Endothelial cell of umbilical vein (primary cell): ENCODE measurements at regions not wholly inside any gene's neighbourhood (a gene's known extent, or its start where the extent isn't known, plus 50 kb on each side); places are given as distances from the start of the nearest gene placed in this dataset.

ENCODE experiments used
- BruUV-seq: library from RNA; stranded (reverse); fragments of 400-500 nt; replicated peaks from 2 replicates; lab custom pipeline; 2021; lab: Mats Ljungman, UMichigan
- CTCF ChIA-PET: fragments of 300-600, 350-600 bp; sonication (Branson Sonifier 250); formaldehyde crosslinking; loops from one replicate; lab custom pipeline; 2021; ENCODE audit warnings: antibody characterized with exemption, inconsistent platforms; lab: Charles Lee
- POLR2A ChIA-PET: fragments of 300-600, 350-600 bp; sonication (Branson Sonifier 250); formaldehyde crosslinking; loops from one replicate; lab custom pipeline; 2021; ENCODE audit warnings: antibody characterized with exemption, inconsistent platforms; lab: Charles Lee
- DNase-seq: peaks from one replicate; pipeline ENCODE4 v3.0.0-alpha.2; 2011; ENCODE audit warnings: low read depth, low spot score
- FAIRE-seq: peaks from 2 replicates; lab custom pipeline; 2011; peaks lifted over from hg19 to GRCh38; lab: Jason Lieb, UNC
- H2AFZ ChIP-seq: 2 replicates; pipeline ENCODE4 v1.6.0; 2012; ENCODE audit warnings: low read depth, low read length, control low read depth, inconsistent platforms
- H3K27ac ChIP-seq: 2 replicates; pipeline ENCODE4 v1.5.1; 2011; ENCODE audit warnings: low read depth, mild to moderate bottlenecking, control low read depth, low read length, moderate library complexity; ENCODE audit not compliant: insufficient read depth
- H3K27me3 ChIP-seq, 2 experiments: 2 replicates each; pipeline versions ENCODE4 v1.6.0 to v1.6.1; 2011; ENCODE audit warnings: low read length in 2 of 2, mixed read lengths in 1 of 2; ENCODE audit not compliant: control insufficient read depth in 2 of 2, insufficient read depth in 2 of 2
- H3K36me3 ChIP-seq, 2 experiments: 2 replicates in 1 of 2; 3 replicates in 1 of 2; pipeline ENCODE4 v1.5.1; 2011; ENCODE audit warnings: low read length in 2 of 2, mild to moderate bottlenecking in 1 of 2, moderate library complexity in 1 of 2; ENCODE audit not compliant: control insufficient read depth in 2 of 2, insufficient read depth in 2 of 2; ENCODE audit errors: extremely low read depth in 1 of 2
- H3K4me1 ChIP-seq: 3 replicates; pipeline ENCODE4 v1.5.1; 2011; ENCODE audit warnings: mild to moderate bottlenecking, low read length; ENCODE audit not compliant: control insufficient read depth, insufficient read depth; ENCODE audit errors: extremely low read depth
- H3K4me2 ChIP-seq: 2 replicates; pipeline ENCODE4 v1.6.1; 2011; ENCODE audit warnings: low read length, control low read depth, mixed read lengths; ENCODE audit not compliant: insufficient read depth
- H3K4me3 ChIP-seq, 3 experiments: fragments of 200-600 bp in 1 of 3; sonication (generic), shearing (Covaris generic) in 1 of 3; replicated peaks in 1 of 3; 2 replicates each; pipeline ENCODE4 v1.5.1; 2011 to 2016; ENCODE audit warnings: control low read depth in 3 of 3, low read length in 3 of 3, mild to moderate bottlenecking in 2 of 3, inconsistent platforms in 1 of 3, low read depth in 1 of 3, moderate library complexity in 1 of 3; ENCODE audit not compliant: insufficient read depth in 1 of 3
- H3K79me2 ChIP-seq: 2 replicates; pipeline ENCODE4 v1.6.0; 2012; ENCODE audit warnings: low read length, inconsistent platforms; ENCODE audit not compliant: control insufficient read depth, insufficient read depth
- H3K9ac ChIP-seq: replicated peaks from 2 replicates; pipeline ENCODE3; 2011; ENCODE audit warnings: low read length, control low read depth; ENCODE audit not compliant: insufficient read depth; ENCODE audit errors: extremely low read depth
- H3K9me1 ChIP-seq: replicated peaks from 3 replicates; pipeline ENCODE4 v1.6.0; 2011; ENCODE audit warnings: mild to moderate bottlenecking, low read length; ENCODE audit not compliant: control insufficient read depth, insufficient read depth; ENCODE audit errors: extremely low read depth
- H3K9me3 ChIP-seq: replicated peaks from 2 replicates; pipeline ENCODE4 v1.5.1; 2012; ENCODE audit warnings: low read length, inconsistent platforms; ENCODE audit not compliant: control insufficient read depth, insufficient read depth
- H4K20me1 ChIP-seq: replicated peaks from 2 replicates; pipeline ENCODE3; 2011; ENCODE audit warnings: mild to moderate bottlenecking, low read length; ENCODE audit not compliant: control insufficient read depth, insufficient read depth; ENCODE audit errors: extremely low read depth
- EZH2 ChIP-seq: IDR thresholded peaks from 2 replicates; pipeline ENCODE4 v1.6.1; 2012; ENCODE audit warnings: borderline replicate concordance, low read depth, mild to moderate bottlenecking, moderate library complexity, low read length, inconsistent platforms; ENCODE audit not compliant: severe bottlenecking
- FOS ChIP-seq: IDR thresholded peaks from 2 replicates; pipeline ENCODE4 v1.6.1; 2011; ENCODE audit warnings: mild to moderate bottlenecking, low read length, moderate library complexity, borderline replicate concordance; ENCODE audit not compliant: insufficient read depth
- GATA2 ChIP-seq: IDR thresholded peaks from 2 replicates; pipeline ENCODE4 v1.7.0; 2011; ENCODE audit warnings: low read depth, mild to moderate bottlenecking, moderate library complexity, mixed read lengths, low read length; ENCODE audit not compliant: insufficient read length, insufficient read depth
- JUN ChIP-seq: IDR thresholded peaks from 2 replicates; pipeline ENCODE4 v1.6.1; 2011; ENCODE audit warnings: borderline replicate concordance, low read depth; ENCODE audit not compliant: insufficient read length, insufficient read depth
- MYC ChIP-seq: IDR thresholded peaks from one replicate; pipeline ENCODE4 v1.6.1; 2011; ENCODE audit warnings: mild to moderate bottlenecking, low read depth, low read length
- POLR2A ChIP-seq: IDR thresholded peaks from 2 replicates; pipeline ENCODE4 v1.6.1; 2012; ENCODE audit warnings: low read depth, mild to moderate bottlenecking, control low read depth, low read length
- POLR2AphosphoS5 ChIP-seq: IDR thresholded peaks from 2 replicates; pipeline ENCODE4 v1.6.1; 2012; ENCODE audit warnings: low read depth, mild to moderate bottlenecking, control low read depth, low read length, moderate library complexity; ENCODE audit not compliant: insufficient read depth
- dilution Hi-C: fragments of 300-500 bp; cut with MboI; formaldehyde crosslinking; loops from one replicate; pipeline ENCODE4 v1.15.0; 2019; ENCODE audit warnings: low sequenced_read_pairs; ENCODE audit not compliant: extremely low pct_ligation_motif_present
- intact Hi-C: fragments of 100-400 bp; cut with micrococcal nuclease; formaldehyde crosslinking; loops from one replicate; pipeline ENCODE4 v1.10.0; 2022
- TF ChIP-seq, protein P1 (sequence below): IDR thresholded peaks from 2 replicates; pipeline ENCODE4 v1.6.1; 2011; ENCODE audit not compliant: insufficient read depth, insufficient read length
- TF ChIP-seq, protein P2 (sequence below), 2 donors: IDR thresholded peaks; 1 replicate in 1 of 2; 2 replicates in 1 of 2; pipeline ENCODE4 v1.5.1; 2011; ENCODE audit warnings: low read length in 2 of 2, mild to moderate bottlenecking in 2 of 2, moderate library complexity in 2 of 2, control low read depth in 1 of 2, inconsistent platforms in 1 of 2, low read depth in 1 of 2; ENCODE audit not compliant: insufficient read depth in 1 of 2; ENCODE audit errors: extremely low read depth in 1 of 2

DNA sequence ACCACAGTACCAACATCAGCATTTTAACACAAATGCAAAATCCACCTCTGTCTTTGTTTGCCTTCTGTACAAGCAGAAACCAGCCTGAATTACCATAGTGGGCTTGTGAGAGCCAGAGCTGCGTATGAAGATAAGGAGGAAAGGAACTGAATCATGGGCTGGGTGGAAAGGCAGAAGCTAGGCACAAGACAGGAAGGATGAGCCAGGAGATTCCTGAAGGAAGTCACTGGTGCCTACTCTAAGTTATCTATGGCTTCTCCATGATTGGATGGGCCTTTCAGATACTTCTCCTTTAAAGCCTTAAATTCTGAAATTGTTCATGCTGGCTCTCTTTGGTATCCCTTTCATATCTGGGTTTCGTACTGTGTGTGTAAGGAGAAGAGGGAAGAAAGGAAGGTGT lies 140.6 kb downstream of the LCA5 start:
- H3K9ac ChIP-seq = no peak overlapping the region
- H3K79me2 ChIP-seq = no peaks in the 10 kb centered on the region
- H3K36me3 ChIP-seq = no peaks in the 10 kb centered on the region
- dilution Hi-C loops (no loop called here), intact Hi-C loops (no loop called here)
- FAIRE-seq = no peak
- TF ChIP-seq GATA2 (no peak), FOS (no peak), EZH2 (no peak), JUN (no peak), MYC (no peak), POLR2A (no peak), POLR2AphosphoS5 (no peak)
- TF ChIP-seq, protein P1, sequence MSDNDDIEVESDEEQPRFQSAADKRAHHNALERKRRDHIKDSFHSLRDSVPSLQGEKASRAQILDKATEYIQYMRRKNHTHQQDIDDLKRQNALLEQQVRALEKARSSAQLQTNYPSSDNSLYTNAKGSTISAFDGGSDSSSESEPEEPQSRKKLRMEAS = no peak
- TF ChIP-seq, protein P2, sequence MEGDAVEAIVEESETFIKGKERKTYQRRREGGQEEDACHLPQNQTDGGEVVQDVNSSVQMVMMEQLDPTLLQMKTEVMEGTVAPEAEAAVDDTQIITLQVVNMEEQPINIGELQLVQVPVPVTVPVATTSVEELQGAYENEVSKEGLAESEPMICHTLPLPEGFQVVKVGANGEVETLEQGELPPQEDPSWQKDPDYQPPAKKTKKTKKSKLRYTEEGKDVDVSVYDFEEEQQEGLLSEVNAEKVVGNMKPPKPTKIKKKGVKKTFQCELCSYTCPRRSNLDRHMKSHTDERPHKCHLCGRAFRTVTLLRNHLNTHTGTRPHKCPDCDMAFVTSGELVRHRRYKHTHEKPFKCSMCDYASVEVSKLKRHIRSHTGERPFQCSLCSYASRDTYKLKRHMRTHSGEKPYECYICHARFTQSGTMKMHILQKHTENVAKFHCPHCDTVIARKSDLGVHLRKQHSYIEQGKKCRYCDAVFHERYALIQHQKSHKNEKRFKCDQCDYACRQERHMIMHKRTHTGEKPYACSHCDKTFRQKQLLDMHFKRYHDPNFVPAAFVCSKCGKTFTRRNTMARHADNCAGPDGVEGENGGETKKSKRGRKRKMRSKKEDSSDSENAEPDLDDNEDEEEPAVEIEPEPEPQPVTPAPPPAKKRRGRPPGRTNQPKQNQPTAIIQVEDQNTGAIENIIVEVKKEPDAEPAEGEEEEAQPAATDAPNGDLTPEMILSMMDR (IDR thresholded peaks at IDR 0.05; ENCODE audit: extremely low read depth in 1 of 2, insufficient read depth in 1 of 2, low read depth in 1 of 2, low read length in 2 of 2) = no peak
- POLR2A ChIA-PET = no interaction called here
- no peaks in the 10 kb centered on the region for H3K9me1 ChIP-seq
- no peak overlapping the region for H2AFZ ChIP-seq
- H3K4me3 ChIP-seq = no peak overlapping the region
- CTCF ChIA-PET = interaction anchor here (1.6 kb wide), 1 partner anchor 11 kb away, joined by 4 read pairs; no protein-coding TSS in a partner anchor
- no TSS peak for BruUV-seq
- no peak for DNase-seq
- H3K4me2 ChIP-seq = no peak overlapping the region
- peaks cover 4% of the 10 kb centered on the region for H3K4me1 ChIP-seq
- H3K27ac ChIP-seq = no peak overlapping the region
- no peaks in the 10 kb centered on the region for H3K27me3 ChIP-seq
- H4K20me1 ChIP-seq = no peaks in the 10 kb centered on the region
- no peaks in the 10 kb centered on the region for H3K9me3 ChIP-seq
